ENCODE measurements at regions not wholly inside any gene's neighbourhood (a gene's known extent, or its start where the extent isn't known, plus 50 kb on each side); places are given as distances from the start of the nearest gene placed in this dataset.

DNA sequence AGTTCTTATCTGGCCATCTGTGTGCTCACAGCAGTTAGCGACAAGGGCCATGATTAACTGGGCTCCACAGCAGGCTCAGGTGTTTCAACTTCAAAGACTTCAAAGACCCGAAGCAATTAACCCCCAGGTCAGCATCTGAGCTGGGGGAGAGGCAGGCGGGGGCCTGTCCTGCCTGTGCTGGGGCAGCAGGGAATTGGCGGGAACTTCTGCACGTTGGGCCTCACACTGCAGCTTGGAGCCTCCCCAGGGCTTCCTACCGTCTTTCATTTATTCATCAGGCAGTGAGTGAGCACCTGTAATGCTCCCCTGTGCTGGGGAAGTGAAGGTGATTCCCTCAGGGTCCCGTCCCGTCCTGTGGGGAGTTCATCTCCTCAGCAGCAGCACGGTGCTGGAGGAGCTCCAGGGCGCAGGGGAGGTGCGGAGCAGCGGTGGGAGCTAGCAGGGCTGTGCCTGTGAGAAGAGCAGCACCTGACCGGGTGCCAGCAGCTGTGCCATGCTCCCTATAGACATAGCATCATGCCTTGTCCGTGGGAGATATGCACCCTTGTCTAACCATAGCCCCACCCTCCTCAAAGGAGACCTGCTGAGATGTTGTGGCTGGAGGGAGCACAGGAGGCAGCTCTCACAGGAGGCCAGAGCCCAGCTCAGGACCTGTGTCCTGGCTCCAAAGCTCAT, 51.8 kb upstream of the FRMD1 start:
- TF ChIP-seq, protein P1, sequence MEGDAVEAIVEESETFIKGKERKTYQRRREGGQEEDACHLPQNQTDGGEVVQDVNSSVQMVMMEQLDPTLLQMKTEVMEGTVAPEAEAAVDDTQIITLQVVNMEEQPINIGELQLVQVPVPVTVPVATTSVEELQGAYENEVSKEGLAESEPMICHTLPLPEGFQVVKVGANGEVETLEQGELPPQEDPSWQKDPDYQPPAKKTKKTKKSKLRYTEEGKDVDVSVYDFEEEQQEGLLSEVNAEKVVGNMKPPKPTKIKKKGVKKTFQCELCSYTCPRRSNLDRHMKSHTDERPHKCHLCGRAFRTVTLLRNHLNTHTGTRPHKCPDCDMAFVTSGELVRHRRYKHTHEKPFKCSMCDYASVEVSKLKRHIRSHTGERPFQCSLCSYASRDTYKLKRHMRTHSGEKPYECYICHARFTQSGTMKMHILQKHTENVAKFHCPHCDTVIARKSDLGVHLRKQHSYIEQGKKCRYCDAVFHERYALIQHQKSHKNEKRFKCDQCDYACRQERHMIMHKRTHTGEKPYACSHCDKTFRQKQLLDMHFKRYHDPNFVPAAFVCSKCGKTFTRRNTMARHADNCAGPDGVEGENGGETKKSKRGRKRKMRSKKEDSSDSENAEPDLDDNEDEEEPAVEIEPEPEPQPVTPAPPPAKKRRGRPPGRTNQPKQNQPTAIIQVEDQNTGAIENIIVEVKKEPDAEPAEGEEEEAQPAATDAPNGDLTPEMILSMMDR (IDR thresholded peaks at IDR 0.05): no peak
- no peak for TF ChIP-seq POLR2A (IDR thresholded peaks at IDR 0.05)

Data from right lobe of liver (tissue), 4 donors.